Kidney (tissue), 13 donors: ENCODE measurements at regions not wholly inside any gene's neighbourhood (a gene's known extent, or its start where the extent isn't known, plus 50 kb on each side); places are given as distances from the start of the nearest gene placed in this dataset.

ENCODE experiments used
- DNase-seq, 5 donors: peaks; one replicate each; pipeline ENCODE4 v3.0.0-alpha.2; 2013 to 2020
- FAIRE-seq: peaks from 2 replicates; lab custom pipeline; 2012; peaks lifted over from hg19 to GRCh38; lab: Jason Lieb, UNC
- H3K27ac ChIP-seq, 2 donors: one replicate each; pipeline ENCODE4 v1.7.0; 2013; ENCODE audit warnings: low read depth in 2 of 2, low read length in 2 of 2, inconsistent platforms in 1 of 2
- H3K27me3 ChIP-seq: one replicate; pipeline ENCODE4 v1.7.1; 2013; ENCODE audit warnings: low read length, inconsistent platforms; ENCODE audit not compliant: control insufficient read depth, insufficient read depth
- H3K36me3 ChIP-seq, 3 donors: one replicate each; pipeline versions ENCODE4 v1.7.0 to v1.7.1; 2013; ENCODE audit warnings: low read length in 3 of 3, control low read depth in 1 of 3, inconsistent platforms in 1 of 3; ENCODE audit not compliant: insufficient read depth in 3 of 3, control insufficient read depth in 2 of 3
- H3K4me1 ChIP-seq, 3 donors: one replicate each; pipeline versions ENCODE4 v1.7.0 to v1.7.1; 2013; ENCODE audit warnings: low read length in 3 of 3, inconsistent platforms in 1 of 3, low read depth in 1 of 3; ENCODE audit not compliant: control insufficient read depth in 2 of 3, insufficient read depth in 2 of 3
- H3K4me3 ChIP-seq, 3 donors: one replicate each; pipeline versions ENCODE4 v1.7.0 to v1.8.1; 2013; ENCODE audit warnings: low read length in 3 of 3, control low read depth in 1 of 3, inconsistent platforms in 1 of 3
- H3K9ac ChIP-seq, 3 donors: one replicate each; pipeline versions ENCODE4 v1.7.0 to v1.7.1; 2013; ENCODE audit warnings: low read length in 3 of 3, control low read depth in 1 of 3, inconsistent platforms in 1 of 3
- H3K9me3 ChIP-seq, 3 donors: one replicate each; pipeline versions ENCODE4 v1.7.0 to v1.7.1; 2013; ENCODE audit warnings: low read length in 3 of 3, control low read depth in 1 of 3, inconsistent platforms in 1 of 3; ENCODE audit not compliant: control insufficient read depth in 2 of 3, insufficient read depth in 1 of 3
- intact Hi-C: fragments of 100-400 bp; cut with DNase I; formaldehyde crosslinking; loops from one replicate; pipeline ENCODE4 v1.11.1; 2022
- TF ChIP-seq, protein P1 (sequence below): IDR thresholded peaks from 3 replicates; pipeline ENCODE4 v1.5.1; 2012; ENCODE audit warnings: mild to moderate bottlenecking, moderate library complexity, borderline replicate concordance; ENCODE audit not compliant: insufficient read depth; ENCODE audit errors: extremely low read depth
- donor health status: control.
- donor health status: control.
- donor health status: control.
- donor health status: control.
- donor health status: control.
- donor health status: DM: yes; HTN: yes; CAD: no.
- donor health status: Normal renal cell carcinoma (clear cell type).

DNA sequence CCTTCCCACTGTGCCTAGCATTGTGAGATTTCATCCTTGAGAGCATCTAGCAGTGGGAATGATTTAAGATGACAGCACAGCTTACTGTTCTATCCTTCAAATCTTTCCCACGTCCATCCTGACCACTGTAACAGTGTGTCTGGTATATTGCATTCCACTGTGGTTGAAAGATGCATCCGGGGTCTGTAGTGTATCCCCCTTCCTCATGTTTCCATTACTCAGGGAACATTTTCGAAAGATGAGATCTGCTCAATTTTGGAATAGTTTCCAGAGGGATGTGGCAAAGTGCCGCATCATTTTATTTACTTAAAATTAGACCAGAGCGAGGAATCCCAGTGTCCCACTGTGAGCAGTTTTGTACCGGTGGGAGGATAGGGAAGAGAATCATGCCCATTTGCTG, 407.1 kb upstream of the PAPPA start:
- no peaks in the 10 kb centered on the region for H3K9me3 ChIP-seq
- no peaks in the 10 kb centered on the region for H3K36me3 ChIP-seq
- no peaks in the 10 kb centered on the region for H3K4me1 ChIP-seq
- H3K9ac ChIP-seq: no peak overlapping the region
- TF ChIP-seq, protein P1, sequence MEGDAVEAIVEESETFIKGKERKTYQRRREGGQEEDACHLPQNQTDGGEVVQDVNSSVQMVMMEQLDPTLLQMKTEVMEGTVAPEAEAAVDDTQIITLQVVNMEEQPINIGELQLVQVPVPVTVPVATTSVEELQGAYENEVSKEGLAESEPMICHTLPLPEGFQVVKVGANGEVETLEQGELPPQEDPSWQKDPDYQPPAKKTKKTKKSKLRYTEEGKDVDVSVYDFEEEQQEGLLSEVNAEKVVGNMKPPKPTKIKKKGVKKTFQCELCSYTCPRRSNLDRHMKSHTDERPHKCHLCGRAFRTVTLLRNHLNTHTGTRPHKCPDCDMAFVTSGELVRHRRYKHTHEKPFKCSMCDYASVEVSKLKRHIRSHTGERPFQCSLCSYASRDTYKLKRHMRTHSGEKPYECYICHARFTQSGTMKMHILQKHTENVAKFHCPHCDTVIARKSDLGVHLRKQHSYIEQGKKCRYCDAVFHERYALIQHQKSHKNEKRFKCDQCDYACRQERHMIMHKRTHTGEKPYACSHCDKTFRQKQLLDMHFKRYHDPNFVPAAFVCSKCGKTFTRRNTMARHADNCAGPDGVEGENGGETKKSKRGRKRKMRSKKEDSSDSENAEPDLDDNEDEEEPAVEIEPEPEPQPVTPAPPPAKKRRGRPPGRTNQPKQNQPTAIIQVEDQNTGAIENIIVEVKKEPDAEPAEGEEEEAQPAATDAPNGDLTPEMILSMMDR: no peak
- FAIRE-seq (no peak), DNase-seq (no peak)
- intact Hi-C loops: no loop called here
- no peak overlapping the region for H3K4me3 ChIP-seq
- H3K27me3 ChIP-seq: no peaks in the 10 kb centered on the region
- H3K27ac ChIP-seq: no peak overlapping the region

DNA sequence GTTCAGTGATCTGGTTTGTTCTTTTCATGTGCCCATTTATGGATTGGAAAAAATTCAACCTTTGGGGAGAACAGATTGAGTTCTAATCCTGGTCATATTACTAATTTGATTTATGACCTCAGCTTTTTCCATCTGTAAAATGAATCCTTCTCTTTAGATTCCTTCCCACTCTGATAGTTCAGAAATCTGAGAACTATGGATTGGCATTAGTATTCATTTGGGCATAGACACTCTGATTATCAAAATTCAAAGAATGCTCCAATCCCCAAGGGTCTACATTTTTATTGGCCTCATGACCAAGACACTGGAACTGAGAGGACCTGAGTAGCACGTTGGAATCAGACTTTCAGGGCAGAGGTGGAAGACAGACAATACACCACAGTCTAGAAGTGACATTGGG, 405.9 kb upstream of the PAPPA start:
- Histone ChIP-seq H3K4me1 (no peaks in the 10 kb centered on the region), H3K27me3 (no peaks in the 10 kb centered on the region), H3K9ac (no peak overlapping the region), H3K9me3 (no peaks in the 10 kb centered on the region), H3K27ac (no peak overlapping the region), H3K4me3 (no peak overlapping the region), H3K36me3 (no peaks in the 10 kb centered on the region)
- no peak for FAIRE-seq
- DNase-seq: no peak
- intact Hi-C loops: no loop called here
- TF ChIP-seq, protein P1: no peak

DNA sequence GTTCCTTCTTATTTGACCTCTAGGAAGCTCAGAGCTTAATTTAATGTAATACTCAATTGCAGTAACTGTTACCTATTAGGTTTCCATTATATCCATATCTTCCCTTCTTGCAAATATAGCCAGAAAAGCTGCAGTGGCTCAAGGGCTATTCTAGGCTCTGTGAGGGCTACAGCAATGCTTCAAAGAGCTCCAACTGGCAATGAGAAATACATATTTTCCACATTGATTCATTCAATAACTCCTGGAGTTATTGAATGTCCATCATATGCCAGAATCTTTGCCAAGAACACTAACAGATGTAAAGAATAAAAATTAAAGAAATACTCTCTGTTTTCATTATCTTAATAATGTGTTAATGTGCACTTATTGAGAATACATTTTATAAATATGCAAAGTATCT, 396.9 kb upstream of the PAPPA start:
- intact Hi-C loops: no loop called here
- DNase-seq: no peak
- TF ChIP-seq, protein P1: no peak
- no peak for FAIRE-seq
- Histone ChIP-seq H3K9me3 (no peaks in the 10 kb centered on the region), H3K4me3 (no peak overlapping the region), H3K27me3 (no peaks in the 10 kb centered on the region), H3K9ac (no peak overlapping the region), H3K36me3 (no peaks in the 10 kb centered on the region), H3K4me1 (no peaks in the 10 kb centered on the region), H3K27ac (no peak overlapping the region)

DNA sequence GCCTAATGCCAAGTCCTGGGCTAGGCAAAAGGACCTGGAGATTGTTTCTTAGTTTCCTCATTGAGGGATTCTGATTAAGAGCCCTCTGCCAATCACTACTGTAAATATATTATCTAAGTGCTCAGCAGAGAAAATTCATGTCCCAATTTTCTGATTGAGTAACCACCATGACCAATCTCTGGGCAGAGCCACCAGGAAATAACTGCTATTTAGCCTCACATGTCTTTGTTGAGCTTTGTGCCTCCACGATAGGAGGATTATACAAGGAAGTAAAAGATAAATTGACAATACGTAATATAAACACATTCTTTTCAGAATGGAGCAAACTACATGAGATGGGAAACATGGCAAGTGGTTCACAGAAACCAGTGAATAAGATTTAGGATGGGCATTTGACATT, 396.1 kb upstream of the PAPPA start:
- no peak overlapping the region for H3K4me3 ChIP-seq
- no peaks in the 10 kb centered on the region for H3K4me1 ChIP-seq
- H3K36me3 ChIP-seq: no peaks in the 10 kb centered on the region
- intact Hi-C loops: no loop called here
- FAIRE-seq (no peak), DNase-seq (no peak)
- TF ChIP-seq, protein P1: no peak
- H3K27ac ChIP-seq: no peak overlapping the region
- H3K9me3 ChIP-seq: no peaks in the 10 kb centered on the region
- H3K9ac ChIP-seq: no peak overlapping the region
- no peaks in the 10 kb centered on the region for H3K27me3 ChIP-seq
